B cell (primary cell): ENCODE measurements at regions not wholly inside any gene's neighbourhood (a gene's known extent, or its start where the extent isn't known, plus 50 kb on each side); places are given as distances from the start of the nearest gene placed in this dataset.

ENCODE experiments used
- CTCF ChIP-seq: fragments of 200-600 bp; IDR thresholded peaks from one replicate; pipeline ENCODE4 v1.8.0; 2022; ENCODE audit warnings: antibody characterized with exemption, mild to moderate bottlenecking
- EZH2 ChIP-seq: IDR thresholded peaks from 2 replicates; pipeline ENCODE4 v1.6.1; 2012; ENCODE audit warnings: borderline replicate concordance, low read depth, mild to moderate bottlenecking, moderate library complexity, low read length; ENCODE audit not compliant: insufficient read depth, poor library complexity, severe bottlenecking

- TF ChIP-seq CTCF (no peak), EZH2 (no peak)
Measured at GRCh38 chr4:24464566-24464965, 119.8 kb downstream of the DHX15 start.
